ENCODE measurements at regions not wholly inside any gene's neighbourhood (a gene's known extent, or its start where the extent isn't known, plus 50 kb on each side); places are given as distances from the start of the nearest gene placed in this dataset.

DNA sequence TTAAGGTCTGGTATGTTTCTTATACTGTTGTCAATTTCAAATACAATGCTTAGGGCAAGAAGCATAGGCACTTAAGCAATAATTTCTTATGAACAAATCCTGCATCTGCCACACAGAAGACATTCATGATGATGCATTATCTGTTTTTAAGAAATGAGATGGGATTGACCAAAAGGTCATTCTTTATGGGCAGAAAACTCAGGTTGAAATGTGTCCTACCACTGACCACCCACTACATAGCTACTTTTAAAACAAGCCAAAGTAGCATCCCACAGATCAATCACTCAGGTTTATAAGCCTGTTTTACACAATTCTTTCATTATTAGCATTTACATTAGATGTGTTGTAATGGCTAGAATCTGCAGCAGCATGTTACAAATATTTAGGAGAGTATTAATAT is 617.8 kb downstream of the PCDH7 start:
- Mint-ChIP-seq H3K4me3 (no peak overlapping the region), H3K9me3 (peaks cover 14 to 22% of the 10 kb centered on the region in 2 donors), H3K4me1 (no peaks in the 10 kb centered on the region), H3K27me3 (ENCODE audit: low read depth in 2 of 2) (no peaks in the 10 kb centered on the region), H3K27ac (no peak overlapping the region), H3K36me3 (peaks cover 8% of the 10 kb centered on the region)
- Histone ChIP-seq H3K4me1 (ENCODE audit: control insufficient read depth, insufficient read depth, low read length) (no peaks in the 10 kb centered on the region), H3K36me3 (ENCODE audit: control insufficient read depth, insufficient read depth, low read length) (no peaks in the 10 kb centered on the region), H3K4me3 (ENCODE audit: low read length) (no peak overlapping the region), H3K9me3 (ENCODE audit: control insufficient read depth, insufficient read depth, low read length) (no peaks in the 10 kb centered on the region), H3K27ac (ENCODE audit: low read length) (no peak overlapping the region), H3K27me3 (ENCODE audit: control insufficient read depth, insufficient read depth, low read length) (no peaks in the 10 kb centered on the region)
- intact Hi-C loops (cut with micrococcal nuclease): no loop called here
- TF ChIP-seq, protein P1, sequence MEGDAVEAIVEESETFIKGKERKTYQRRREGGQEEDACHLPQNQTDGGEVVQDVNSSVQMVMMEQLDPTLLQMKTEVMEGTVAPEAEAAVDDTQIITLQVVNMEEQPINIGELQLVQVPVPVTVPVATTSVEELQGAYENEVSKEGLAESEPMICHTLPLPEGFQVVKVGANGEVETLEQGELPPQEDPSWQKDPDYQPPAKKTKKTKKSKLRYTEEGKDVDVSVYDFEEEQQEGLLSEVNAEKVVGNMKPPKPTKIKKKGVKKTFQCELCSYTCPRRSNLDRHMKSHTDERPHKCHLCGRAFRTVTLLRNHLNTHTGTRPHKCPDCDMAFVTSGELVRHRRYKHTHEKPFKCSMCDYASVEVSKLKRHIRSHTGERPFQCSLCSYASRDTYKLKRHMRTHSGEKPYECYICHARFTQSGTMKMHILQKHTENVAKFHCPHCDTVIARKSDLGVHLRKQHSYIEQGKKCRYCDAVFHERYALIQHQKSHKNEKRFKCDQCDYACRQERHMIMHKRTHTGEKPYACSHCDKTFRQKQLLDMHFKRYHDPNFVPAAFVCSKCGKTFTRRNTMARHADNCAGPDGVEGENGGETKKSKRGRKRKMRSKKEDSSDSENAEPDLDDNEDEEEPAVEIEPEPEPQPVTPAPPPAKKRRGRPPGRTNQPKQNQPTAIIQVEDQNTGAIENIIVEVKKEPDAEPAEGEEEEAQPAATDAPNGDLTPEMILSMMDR (IDR thresholded peaks at IDR 0.05): no peak
- no peak for ATAC-seq
- DNase-seq: no peak

DNA sequence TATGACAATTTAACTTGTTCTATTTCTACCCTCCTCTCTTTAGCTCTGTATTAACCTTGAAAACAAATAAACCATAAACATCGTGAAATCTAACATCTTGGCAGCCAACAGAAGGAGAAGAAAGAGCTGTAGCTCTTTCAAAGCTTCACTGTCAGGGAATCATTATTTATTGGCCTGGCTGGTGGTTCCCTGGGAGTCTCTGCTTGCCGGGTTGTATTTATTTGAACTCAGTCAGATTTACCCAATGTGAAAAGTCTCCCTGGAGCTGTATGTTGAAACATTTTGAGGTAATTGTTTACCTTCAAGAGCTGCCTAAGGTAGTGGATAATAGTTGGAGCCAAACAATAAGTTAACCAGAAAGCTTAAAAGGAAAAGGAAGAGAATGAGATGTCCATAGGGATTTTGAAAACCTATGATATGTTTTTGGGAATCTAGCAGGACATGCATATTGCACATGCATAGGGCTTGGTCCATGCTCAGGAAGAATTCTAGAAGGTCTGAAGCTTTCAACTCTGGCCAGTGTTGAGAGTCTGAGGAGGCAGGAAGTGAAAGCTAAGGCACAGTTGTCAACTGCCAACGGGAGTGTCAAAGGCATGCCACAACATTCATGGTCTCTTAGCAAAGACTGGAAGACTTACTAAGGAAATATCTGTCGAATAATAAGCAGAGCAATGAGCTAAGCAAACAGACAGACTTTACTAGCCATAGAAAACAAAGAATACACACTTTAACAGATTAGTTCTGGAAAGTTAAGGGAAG is 621.6 kb downstream of the PCDH7 start:
- Histone ChIP-seq H3K4me1 (ENCODE audit: control insufficient read depth, insufficient read depth, low read length) (no peaks in the 10 kb centered on the region), H3K27ac (ENCODE audit: low read length) (no peak overlapping the region), H3K4me3 (ENCODE audit: low read length) (no peak overlapping the region), H3K9me3 (ENCODE audit: control insufficient read depth, insufficient read depth, low read length) (no peaks in the 10 kb centered on the region), H3K36me3 (ENCODE audit: control insufficient read depth, insufficient read depth, low read length) (no peaks in the 10 kb centered on the region), H3K27me3 (ENCODE audit: control insufficient read depth, insufficient read depth, low read length) (no peaks in the 10 kb centered on the region)
- DNase-seq (no peak), ATAC-seq (no peak)
- Mint-ChIP-seq H3K27me3 (ENCODE audit: low read depth in 2 of 2) (no peaks in the 10 kb centered on the region), H3K36me3 (peaks cover 8% of the 10 kb centered on the region), H3K4me1 (no peaks in the 10 kb centered on the region), H3K4me3 (no peak overlapping the region), H3K27ac (no peak overlapping the region), H3K9me3 (peaks cover 9 to 26% of the 10 kb centered on the region in 2 donors)
- intact Hi-C loops (cut with micrococcal nuclease): no loop called here
- WGBS (ENCODE audit: insufficient coverage): 78% methylated on average over 4 of the region's 4 CpGs
- TF ChIP-seq, protein P1 (IDR thresholded peaks at IDR 0.05): no peak

DNA sequence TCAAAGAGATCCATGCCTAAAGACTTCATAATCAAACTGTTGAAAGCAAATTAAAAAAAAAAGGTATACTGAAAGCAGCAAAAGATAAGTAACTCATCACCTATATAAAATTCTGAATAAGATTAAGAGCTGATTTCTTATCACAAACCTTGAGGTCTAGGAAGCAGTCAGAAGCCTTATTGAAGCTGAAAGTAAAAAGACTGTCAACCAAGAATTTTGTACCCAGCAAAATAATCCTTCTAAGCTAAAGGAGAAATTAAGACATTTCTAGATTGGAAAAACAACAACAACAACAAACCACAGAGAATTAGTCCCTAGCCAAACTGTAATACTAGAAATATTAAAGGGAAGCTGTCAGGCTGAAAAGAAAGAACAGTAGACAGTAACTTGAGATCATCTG is 622.9 kb downstream of the PCDH7 start:
- no peaks in the 10 kb centered on the region for H3K27me3 Mint-ChIP-seq (ENCODE audit: low read depth in 2 of 2)
- H3K4me1 Mint-ChIP-seq: no peaks in the 10 kb centered on the region
- Histone ChIP-seq H3K4me3 (ENCODE audit: low read length) (no peak overlapping the region), H3K27ac (ENCODE audit: low read length) (no peak overlapping the region), H3K4me1 (ENCODE audit: control insufficient read depth, insufficient read depth, low read length) (no peaks in the 10 kb centered on the region), H3K9me3 (ENCODE audit: control insufficient read depth, insufficient read depth, low read length) (no peaks in the 10 kb centered on the region), H3K27me3 (ENCODE audit: control insufficient read depth, insufficient read depth, low read length) (no peaks in the 10 kb centered on the region), H3K36me3 (ENCODE audit: control insufficient read depth, insufficient read depth, low read length) (no peaks in the 10 kb centered on the region)
- DNase-seq: no peak
- peaks cover 9 to 26% of the 10 kb centered on the region in 2 donors for H3K9me3 Mint-ChIP-seq
- H3K36me3 Mint-ChIP-seq: peaks cover 8% of the 10 kb centered on the region
- no peak for ATAC-seq
- no peak overlapping the region for H3K27ac Mint-ChIP-seq
- H3K4me3 Mint-ChIP-seq: no peak overlapping the region
- intact Hi-C loops (cut with micrococcal nuclease): no loop called here
- TF ChIP-seq, protein P1 (IDR thresholded peaks at IDR 0.05): no peak

DNA sequence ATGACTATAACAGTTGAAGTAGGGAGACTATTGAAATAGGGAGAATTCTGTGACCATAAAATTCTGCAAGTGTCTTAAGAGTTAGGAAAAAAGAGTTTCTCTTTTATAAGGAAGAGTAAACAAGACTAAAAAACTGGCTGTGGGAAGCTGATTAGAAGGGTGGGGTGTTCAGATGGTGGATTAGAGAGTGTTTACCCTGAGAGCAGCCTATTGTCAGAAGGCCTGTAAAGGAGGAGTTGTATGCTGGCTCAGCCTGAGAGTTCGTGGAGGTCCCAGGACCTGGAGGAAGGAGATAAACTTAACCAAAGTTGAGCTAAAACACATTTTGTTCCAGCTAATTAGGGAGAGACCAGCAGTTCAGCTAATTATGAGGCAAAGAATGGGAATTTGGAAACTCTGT is 629.7 kb downstream of the PCDH7 start:
- Mint-ChIP-seq H3K36me3 (no peaks in the 10 kb centered on the region), H3K4me1 (no peaks in the 10 kb centered on the region), H3K4me3 (no peak overlapping the region), H3K9me3 (peaks cover 5 to 13% of the 10 kb centered on the region in 2 donors), H3K27ac (no peak overlapping the region), H3K27me3 (ENCODE audit: low read depth in 2 of 2) (no peaks in the 10 kb centered on the region)
- no peak for DNase-seq
- intact Hi-C loops (cut with micrococcal nuclease): no loop called here
- Histone ChIP-seq H3K27ac (ENCODE audit: low read length) (no peak overlapping the region), H3K36me3 (ENCODE audit: control insufficient read depth, insufficient read depth, low read length) (no peaks in the 10 kb centered on the region), H3K9me3 (ENCODE audit: control insufficient read depth, insufficient read depth, low read length) (no peaks in the 10 kb centered on the region), H3K27me3 (ENCODE audit: control insufficient read depth, insufficient read depth, low read length) (no peaks in the 10 kb centered on the region), H3K4me1 (ENCODE audit: control insufficient read depth, insufficient read depth, low read length) (no peaks in the 10 kb centered on the region), H3K4me3 (ENCODE audit: low read length) (no peak overlapping the region)
- TF ChIP-seq, protein P1 (IDR thresholded peaks at IDR 0.05): no peak
- WGBS (ENCODE audit: insufficient coverage): 11% methylated on average over 1 of the region's 1 CpG
- ATAC-seq: no peak

Measured in natural killer cell (primary cell).